C4-2B (cell line): ENCODE measurements at regions not wholly inside any gene's neighbourhood (a gene's known extent, or its start where the extent isn't known, plus 50 kb on each side); places are given as distances from the start of the nearest gene placed in this dataset.
"Not testable (repeated sequence)": the region's sequence is repeated elsewhere in the genome, so short reads cannot be mapped to it uniquely, and the experiment has no call there.

Experiments used
- H3K27ac ChIP-seq: fragments of 450-650 bp; 2 replicates; pipeline ENCODE4 v1.5.1; 2017
- ZFX ChIP-seq: fragments of 450-650 bp; IDR thresholded peaks from 2 replicates; pipeline ENCODE4 v1.6.1; 2017
- TF ChIP-seq, protein P1 (sequence below): fragments of 450-650 bp; conservative IDR thresholded peaks from 2 replicates; pipeline ENCODE4 v1.5.1; 2017; ENCODE audit warnings: mild to moderate bottlenecking

DNA sequence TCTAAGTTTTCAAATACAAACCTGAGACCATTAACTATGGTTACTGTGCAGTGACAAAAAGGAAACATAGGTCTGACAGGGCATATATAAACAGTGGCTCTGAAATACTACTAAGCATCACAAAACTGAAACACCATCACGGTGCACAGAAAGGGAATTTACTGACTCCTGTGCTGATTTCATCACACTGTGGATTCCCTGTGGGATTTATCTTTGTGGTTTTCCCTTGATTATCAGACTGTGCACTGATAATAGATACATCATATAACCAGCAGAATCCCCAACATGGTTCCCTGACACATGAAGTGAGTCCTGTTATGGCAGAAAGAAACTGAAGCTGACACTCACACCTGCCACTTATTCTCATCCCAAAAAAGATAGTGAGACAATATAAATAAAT, 676.3 kb upstream of the KCND2 start:
- no peak for TF ChIP-seq ZFX
- TF ChIP-seq, protein P1, sequence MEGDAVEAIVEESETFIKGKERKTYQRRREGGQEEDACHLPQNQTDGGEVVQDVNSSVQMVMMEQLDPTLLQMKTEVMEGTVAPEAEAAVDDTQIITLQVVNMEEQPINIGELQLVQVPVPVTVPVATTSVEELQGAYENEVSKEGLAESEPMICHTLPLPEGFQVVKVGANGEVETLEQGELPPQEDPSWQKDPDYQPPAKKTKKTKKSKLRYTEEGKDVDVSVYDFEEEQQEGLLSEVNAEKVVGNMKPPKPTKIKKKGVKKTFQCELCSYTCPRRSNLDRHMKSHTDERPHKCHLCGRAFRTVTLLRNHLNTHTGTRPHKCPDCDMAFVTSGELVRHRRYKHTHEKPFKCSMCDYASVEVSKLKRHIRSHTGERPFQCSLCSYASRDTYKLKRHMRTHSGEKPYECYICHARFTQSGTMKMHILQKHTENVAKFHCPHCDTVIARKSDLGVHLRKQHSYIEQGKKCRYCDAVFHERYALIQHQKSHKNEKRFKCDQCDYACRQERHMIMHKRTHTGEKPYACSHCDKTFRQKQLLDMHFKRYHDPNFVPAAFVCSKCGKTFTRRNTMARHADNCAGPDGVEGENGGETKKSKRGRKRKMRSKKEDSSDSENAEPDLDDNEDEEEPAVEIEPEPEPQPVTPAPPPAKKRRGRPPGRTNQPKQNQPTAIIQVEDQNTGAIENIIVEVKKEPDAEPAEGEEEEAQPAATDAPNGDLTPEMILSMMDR: no peak

DNA sequence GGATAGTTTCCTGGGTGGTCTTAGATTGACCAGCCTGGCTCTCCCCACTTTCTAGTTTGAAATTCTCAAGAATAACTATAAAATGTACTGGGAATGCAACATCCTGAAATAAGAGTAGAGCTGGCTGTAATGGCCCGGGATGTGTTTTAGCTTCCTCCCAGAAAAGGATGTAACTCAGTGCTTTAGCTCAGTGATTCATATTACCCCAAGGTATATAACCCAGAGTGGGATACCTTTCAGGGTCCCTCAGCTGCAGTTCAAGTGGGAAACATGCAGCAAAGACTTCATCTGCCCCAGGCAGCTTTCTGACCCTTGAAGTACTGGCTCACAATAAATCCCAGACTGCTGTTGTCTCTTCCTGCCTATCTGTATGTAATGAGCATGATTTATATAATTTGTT, 666.7 kb upstream of the KCND2 start:
- H3K27ac ChIP-seq: no peak overlapping the region
- no peak for TF ChIP-seq ZFX
- TF ChIP-seq, protein P1: no peak

More for the DNA sequence above, 676.3 kb upstream of the KCND2 start:
- no peak overlapping the region for H3K27ac ChIP-seq

DNA sequence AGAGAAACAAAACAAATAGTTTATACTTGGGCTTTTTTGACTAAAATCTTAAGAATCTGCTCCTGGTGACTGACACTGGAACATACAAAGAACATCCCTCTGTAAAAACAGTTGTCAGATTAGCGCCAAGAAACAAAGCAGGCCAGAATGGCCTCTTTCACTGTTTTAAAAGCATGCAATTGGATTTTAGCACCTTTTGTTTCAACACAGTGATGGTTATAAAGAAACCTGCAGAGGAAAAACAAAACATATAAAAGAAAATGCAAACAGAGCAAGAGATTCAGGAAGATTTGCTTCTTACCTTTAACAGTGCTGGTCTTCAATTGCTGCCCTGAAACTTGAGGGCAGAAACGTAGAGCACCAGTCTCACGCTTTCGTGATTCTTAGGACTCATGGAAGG, 652.2 kb upstream of the KCND2 start:
- TF ChIP-seq, protein P1: no peak
- TF ChIP-seq ZFX: no peak
- no peak overlapping the region for H3K27ac ChIP-seq

DNA sequence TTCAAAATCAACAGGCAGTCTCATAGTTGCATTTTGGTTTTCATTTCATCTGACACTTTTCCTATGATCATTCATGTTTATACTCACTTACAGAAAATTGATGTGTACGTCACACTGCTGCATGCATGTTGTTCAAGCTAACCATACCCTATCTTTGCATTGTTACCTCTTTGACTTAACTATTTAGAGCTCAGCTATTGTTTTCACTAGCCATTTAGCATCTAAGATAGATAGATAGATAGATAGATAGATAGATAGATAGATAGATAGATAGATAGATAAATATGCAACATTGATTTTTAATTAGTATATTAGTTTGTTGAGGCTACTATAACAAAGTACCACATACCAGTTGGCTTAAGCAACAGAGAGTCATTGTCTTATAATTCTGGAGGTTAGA, 649.5 kb upstream of the KCND2 start:
- TF ChIP-seq, protein P1: no peak
- no peak for TF ChIP-seq ZFX
- H3K27ac ChIP-seq: no peak overlapping the region

DNA sequence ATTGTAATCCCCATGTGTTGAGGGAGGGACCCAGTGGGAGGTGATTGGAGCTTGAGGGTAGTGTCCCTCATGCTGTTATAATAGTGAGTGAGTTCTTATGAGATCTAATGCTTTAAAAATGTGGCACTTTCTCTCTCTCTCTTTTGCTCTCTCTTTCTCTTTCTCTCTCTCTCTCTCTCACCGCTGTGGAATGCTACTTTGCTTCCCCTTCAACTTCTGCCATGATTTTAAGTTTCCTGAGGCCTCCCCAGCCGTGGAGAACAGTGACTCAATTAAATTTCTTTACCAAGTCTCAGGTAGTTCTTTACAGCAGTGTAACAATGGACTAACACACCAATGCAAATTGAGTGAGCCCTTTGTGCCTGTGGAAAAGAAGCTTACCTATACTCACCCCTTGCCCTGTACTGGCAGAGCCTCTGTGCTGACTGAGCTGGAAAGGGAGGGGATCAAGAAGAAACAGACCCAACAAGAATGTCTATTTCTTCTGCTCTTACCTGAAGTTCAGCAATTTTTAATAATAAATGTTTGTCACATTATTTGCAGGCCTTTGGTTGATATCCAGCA, 642.5 kb upstream of the KCND2 start:
- H3K27ac ChIP-seq: no peak overlapping the region
- TF ChIP-seq, protein P1: no peak
- TF ChIP-seq ZFX: no peak

DNA sequence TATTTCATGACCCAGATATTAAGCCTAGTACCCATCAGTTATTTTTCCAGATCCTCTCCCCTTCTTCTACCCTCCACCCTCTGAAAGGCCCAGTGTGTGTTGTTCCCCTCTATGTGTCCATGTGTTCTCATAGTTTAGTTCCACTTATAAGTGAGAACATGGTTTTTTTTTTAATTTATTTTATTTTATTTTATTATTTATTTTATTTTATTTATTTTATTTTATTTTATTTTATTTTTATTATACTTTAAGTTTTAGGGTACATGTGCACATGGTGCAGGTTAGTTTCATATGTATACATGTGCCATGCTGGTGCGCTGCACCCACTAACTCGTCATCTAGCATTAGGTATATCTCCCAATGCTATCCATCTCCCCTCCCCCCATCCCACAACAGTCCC, 639.2 kb upstream of the KCND2 start:
- not testable (repeated sequence) for H3K27ac ChIP-seq

DNA sequence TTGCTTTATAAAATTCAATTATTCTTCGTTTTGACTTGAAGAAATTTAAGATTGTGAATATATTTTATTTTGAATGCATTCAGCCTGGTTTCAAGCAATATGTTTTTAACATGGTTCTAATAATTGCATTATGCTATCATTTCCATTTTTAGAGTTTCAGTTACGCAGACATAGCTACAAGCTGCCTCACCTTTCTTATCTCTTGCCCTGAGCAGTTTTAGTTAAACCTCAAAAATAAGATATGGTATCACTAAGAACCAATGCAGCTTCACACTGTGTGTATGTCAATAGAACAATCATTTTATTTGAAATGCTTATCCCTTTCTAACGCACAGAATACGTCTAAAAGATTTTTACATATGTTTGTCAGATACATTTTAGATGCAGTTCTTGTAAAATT, 632.6 kb upstream of the KCND2 start:
- TF ChIP-seq, protein P1: no peak
- no peak overlapping the region for H3K27ac ChIP-seq

DNA sequence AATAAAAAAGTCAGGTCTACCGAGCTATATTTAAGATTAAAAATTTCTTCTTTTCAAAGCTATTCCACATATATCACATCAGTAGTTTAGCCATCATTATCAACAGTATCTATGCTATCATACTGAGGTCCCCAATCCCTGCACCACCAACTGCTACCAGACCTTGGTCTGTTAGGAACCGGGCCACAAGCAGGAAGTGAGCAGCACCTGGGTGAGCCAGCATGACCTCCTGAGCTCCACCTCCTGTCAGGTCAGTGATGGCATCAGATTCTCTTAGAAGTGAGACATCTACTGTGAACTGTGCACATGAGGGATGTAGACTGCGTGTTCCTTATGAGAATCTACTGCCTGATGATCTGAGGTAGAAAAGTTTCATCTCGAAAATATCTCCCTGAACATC, 632.1 kb upstream of the KCND2 start:
- TF ChIP-seq ZFX: no peak
- TF ChIP-seq, protein P1: no peak
- H3K27ac ChIP-seq: no peak overlapping the region
